ENCODE measurements at regions not wholly inside any gene's neighbourhood (a gene's known extent, or its start where the extent isn't known, plus 50 kb on each side); places are given as distances from the start of the nearest gene placed in this dataset.
"Not testable (repeated sequence)": the region's sequence is repeated elsewhere in the genome, so short reads cannot be mapped to it uniquely, and the experiment has no call there.

- DNase-seq (ENCODE audit: low read depth, low spot score), result no peak
Measured at GRCh38 chr3:70640481-70640880, 328.0 kb upstream of the MDFIC2 start.

- no peak for DNase-seq (ENCODE audit: low read depth, low spot score)
Measured at GRCh38 chr3:70635301-70635700, 322.9 kb upstream of the MDFIC2 start.

GRCh38 chr3:70631716-70632307 is 319.4 kb upstream of the MDFIC2 start:
- peak; percentile 33 for DNase-seq (ENCODE audit: low read depth, low spot score)

- no peak for DNase-seq (ENCODE audit: low read depth, low spot score)
Measured at GRCh38 chr3:70621451-70621850, 309.0 kb upstream of the MDFIC2 start.

- DNase-seq (ENCODE audit: low read depth, low spot score), result no peak
Measured at GRCh38 chr3:70620956-70621355, 308.5 kb upstream of the MDFIC2 start.

GRCh38 chr3:70620367-70620766 is 307.9 kb upstream of the MDFIC2 start:
- DNase-seq (ENCODE audit: low read depth, low spot score), result no peak

GRCh38 chr3:70618151-70618550 is 305.7 kb upstream of the MDFIC2 start:
- DNase-seq (ENCODE audit: low read depth, low spot score), result no peak

- DNase-seq (ENCODE audit: low read depth, low spot score), result not testable (repeated sequence)
Measured at GRCh38 chr3:70617349-70617748, 304.9 kb upstream of the MDFIC2 start.

GRCh38 chr3:70615286-70615685 is 302.8 kb upstream of the MDFIC2 start:
- peak; percentile 90 for DNase-seq (ENCODE audit: low read depth, low spot score)

GRCh38 chr3:70614111-70614510 is 301.7 kb upstream of the MDFIC2 start:
- no peak for DNase-seq (ENCODE audit: low read depth, low spot score)

GRCh38 chr3:70612920-70613319 is 300.5 kb upstream of the MDFIC2 start:
- DNase-seq (ENCODE audit: low read depth, low spot score), result no peak

- DNase-seq (ENCODE audit: low read depth, low spot score), result not testable (repeated sequence)
Measured at GRCh38 chr3:70611667-70612277, 299.3 kb upstream of the MDFIC2 start.

- no peak for DNase-seq (ENCODE audit: low read depth, low spot score)
Measured at GRCh38 chr3:70608434-70608833, 296.0 kb upstream of the MDFIC2 start.

- DNase-seq (ENCODE audit: low read depth, low spot score), result no peak
Measured at GRCh38 chr3:70607469-70607868, 295.0 kb upstream of the MDFIC2 start.

GRCh38 chr3:70606018-70606417 is 293.6 kb upstream of the MDFIC2 start:
- no peak for DNase-seq (ENCODE audit: low read depth, low spot score)

GRCh38 chr3:70603103-70603502 is 290.7 kb upstream of the MDFIC2 start:
- no peak for DNase-seq (ENCODE audit: low read depth, low spot score)

GRCh38 chr3:70597312-70597711 is 284.9 kb upstream of the MDFIC2 start:
- no peak for DNase-seq (ENCODE audit: low read depth, low spot score)

GRCh38 chr3:70583682-70584081 is 271.2 kb upstream of the MDFIC2 start:
- DNase-seq (ENCODE audit: low read depth, low spot score), result no peak

GRCh38 chr3:70582803-70583202 is 270.4 kb upstream of the MDFIC2 start:
- no peak for DNase-seq (ENCODE audit: low read depth, low spot score)

- no peak for DNase-seq (ENCODE audit: low read depth, low spot score)
Measured at GRCh38 chr3:70580021-70580420, 267.6 kb upstream of the MDFIC2 start.

GRCh38 chr3:70571696-70572095 is 259.3 kb upstream of the MDFIC2 start:
- no peak for DNase-seq (ENCODE audit: low read depth, low spot score)

GRCh38 chr3:70570584-70570983 is 258.1 kb upstream of the MDFIC2 start:
- no peak for DNase-seq (ENCODE audit: low read depth, low spot score)

GRCh38 chr3:70568626-70569025 is 256.2 kb upstream of the MDFIC2 start:
- no peak for DNase-seq (ENCODE audit: low read depth, low spot score)

GRCh38 chr3:70565861-70566260 is 253.4 kb upstream of the MDFIC2 start:
- no peak for DNase-seq (ENCODE audit: low read depth, low spot score)
